WI38 (cell line): ENCODE measurements at regions not wholly inside any gene's neighbourhood (a gene's known extent, or its start where the extent isn't known, plus 50 kb on each side); places are given as distances from the start of the nearest gene placed in this dataset.
"Not testable (repeated sequence)": the region's sequence is repeated elsewhere in the genome, so short reads cannot be mapped to it uniquely, and the experiment has no call there.

ENCODE experiments used
- H3K4me3 ChIP-seq: 2 replicates; pipeline ENCODE4 v1.5.1; 2011; ENCODE audit warnings: low read depth, mild to moderate bottlenecking, control low read depth, low read length
- TF ChIP-seq, protein P1 (sequence below): IDR thresholded peaks from 2 replicates; pipeline ENCODE4 v1.5.1; 2012; ENCODE audit warnings: low read depth, mild to moderate bottlenecking, control low read depth, low read length

DNA sequence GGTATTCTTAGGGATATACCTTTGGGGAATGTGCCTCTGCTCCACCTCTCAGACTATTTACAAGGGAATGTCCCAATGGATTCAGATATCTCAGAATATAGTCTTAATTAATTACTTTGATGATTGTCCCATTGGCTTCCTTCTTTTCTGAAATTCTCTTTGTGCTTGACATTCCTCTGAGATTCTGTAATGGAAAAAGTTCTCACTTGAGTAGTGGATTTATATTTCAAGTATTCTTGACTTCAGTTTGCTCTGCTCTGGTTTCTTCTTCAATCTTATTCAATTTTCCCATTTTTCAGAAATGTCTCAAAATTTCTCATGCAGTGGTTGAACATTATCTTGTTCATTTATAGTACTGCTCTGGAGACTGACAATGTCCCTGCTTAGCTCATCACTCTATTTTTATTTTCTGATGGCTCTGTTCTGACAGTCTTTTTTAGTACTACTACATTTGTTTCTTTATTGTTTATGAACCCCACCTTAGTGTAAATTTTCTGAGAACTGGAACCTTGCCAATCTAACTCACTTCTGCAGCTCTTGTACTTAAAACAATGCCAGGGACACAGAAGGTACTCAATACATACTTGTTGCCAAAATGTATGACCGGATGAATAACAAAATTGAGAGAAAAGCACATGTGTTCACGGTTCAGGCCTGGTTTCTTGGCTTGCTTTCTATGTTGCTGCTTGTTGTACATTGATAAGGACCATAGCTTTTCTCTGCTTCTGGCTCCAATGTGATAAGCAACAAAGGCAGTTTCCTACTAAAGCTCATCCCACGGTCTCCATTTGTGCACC, 471.7 kb downstream of the GASK1B start:
- no peak overlapping the region for H3K4me3 ChIP-seq
- TF ChIP-seq, protein P1, sequence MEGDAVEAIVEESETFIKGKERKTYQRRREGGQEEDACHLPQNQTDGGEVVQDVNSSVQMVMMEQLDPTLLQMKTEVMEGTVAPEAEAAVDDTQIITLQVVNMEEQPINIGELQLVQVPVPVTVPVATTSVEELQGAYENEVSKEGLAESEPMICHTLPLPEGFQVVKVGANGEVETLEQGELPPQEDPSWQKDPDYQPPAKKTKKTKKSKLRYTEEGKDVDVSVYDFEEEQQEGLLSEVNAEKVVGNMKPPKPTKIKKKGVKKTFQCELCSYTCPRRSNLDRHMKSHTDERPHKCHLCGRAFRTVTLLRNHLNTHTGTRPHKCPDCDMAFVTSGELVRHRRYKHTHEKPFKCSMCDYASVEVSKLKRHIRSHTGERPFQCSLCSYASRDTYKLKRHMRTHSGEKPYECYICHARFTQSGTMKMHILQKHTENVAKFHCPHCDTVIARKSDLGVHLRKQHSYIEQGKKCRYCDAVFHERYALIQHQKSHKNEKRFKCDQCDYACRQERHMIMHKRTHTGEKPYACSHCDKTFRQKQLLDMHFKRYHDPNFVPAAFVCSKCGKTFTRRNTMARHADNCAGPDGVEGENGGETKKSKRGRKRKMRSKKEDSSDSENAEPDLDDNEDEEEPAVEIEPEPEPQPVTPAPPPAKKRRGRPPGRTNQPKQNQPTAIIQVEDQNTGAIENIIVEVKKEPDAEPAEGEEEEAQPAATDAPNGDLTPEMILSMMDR, result no peak

GRCh38 chr4:157689476-157689875, 468.9 kb downstream of the GRIA2 start:
- H3K4me3 ChIP-seq, result no peak overlapping the region
- TF ChIP-seq, protein P1, result no peak

DNA sequence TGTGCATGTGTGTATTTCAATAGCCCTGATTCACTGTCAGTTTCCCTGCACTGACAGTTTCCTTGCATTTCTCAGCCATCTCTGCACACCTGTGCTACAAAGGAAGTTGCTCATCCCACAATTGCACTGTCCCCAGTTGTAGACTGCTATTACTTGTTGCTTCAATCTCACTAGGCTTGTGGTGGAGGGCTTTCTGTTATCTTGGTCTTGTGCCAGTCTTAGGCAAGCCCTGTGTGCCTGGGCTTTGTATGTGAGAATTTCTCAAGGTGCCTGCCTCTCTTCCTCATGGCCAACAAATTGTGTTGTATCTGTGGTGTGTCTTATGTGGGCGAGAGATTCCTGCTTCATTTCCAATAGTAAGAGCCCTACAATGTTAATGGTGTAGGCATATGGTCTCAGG, 467.4 kb downstream of the GRIA2 start:
- TF ChIP-seq, protein P1, result no peak

GRCh38 chr4:157679326-157679725, 458.8 kb downstream of the GRIA2 start:
- H3K4me3 ChIP-seq, result not testable (repeated sequence)

More for the DNA sequence above, 467.4 kb downstream of the GRIA2 start:
- H3K4me3 ChIP-seq, result no peak overlapping the region

DNA sequence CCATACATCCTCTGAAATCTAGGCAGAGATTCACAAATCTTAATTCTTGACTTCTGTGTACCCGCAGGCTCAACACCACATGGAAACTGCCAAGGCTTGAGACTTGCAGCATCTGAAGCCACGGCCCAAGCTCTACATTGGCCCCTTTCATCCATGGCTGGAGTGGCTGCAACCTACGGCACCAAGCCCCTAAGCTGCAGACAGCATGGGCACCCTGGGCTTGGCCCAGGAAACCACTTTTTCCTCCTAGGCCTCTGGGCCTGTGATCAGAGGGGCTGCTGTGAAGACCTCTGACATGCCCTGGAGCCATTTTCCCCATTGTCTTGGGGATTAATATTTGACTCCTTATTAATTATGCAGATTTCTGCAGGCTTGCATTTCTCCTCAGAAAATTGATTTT, 457.9 kb downstream of the GRIA2 start:
- no peak overlapping the region for H3K4me3 ChIP-seq
- TF ChIP-seq, protein P1, result no peak

GRCh38 chr4:157674699-157675098, 454.2 kb downstream of the GRIA2 start:
- TF ChIP-seq, protein P1, result no peak
- H3K4me3 ChIP-seq, result no peak overlapping the region

GRCh38 chr4:157667836-157668235, 447.3 kb downstream of the GRIA2 start:
- TF ChIP-seq, protein P1, result no peak

DNA sequence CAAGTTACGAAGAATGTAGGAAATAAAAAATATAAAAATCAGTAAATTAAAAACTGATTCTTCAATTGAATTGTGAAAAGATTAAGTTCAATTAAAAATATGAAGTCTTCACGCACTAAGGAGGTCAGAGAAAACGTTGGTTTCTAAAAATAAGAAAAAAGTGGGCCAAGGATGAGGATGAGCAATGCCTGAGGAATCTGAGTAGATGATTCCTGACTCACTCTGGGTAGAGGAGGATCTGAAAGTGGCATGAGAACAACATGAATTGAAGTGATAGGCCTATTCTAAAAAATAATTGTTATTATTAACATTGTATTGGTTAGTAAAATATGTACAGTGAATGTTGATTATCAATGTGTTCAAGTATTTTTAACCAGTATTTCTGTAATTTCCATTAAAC, 444.2 kb downstream of the GRIA2 start:
- no peak overlapping the region for H3K4me3 ChIP-seq
- TF ChIP-seq, protein P1, result no peak

More at GRCh38 chr4:157667836-157668235, 447.3 kb downstream of the GRIA2 start:
- H3K4me3 ChIP-seq, result no peak overlapping the region
